Keratinocyte (primary cell): ENCODE measurements at regions not wholly inside any gene's neighbourhood (a gene's known extent, or its start where the extent isn't known, plus 50 kb on each side); places are given as distances from the start of the nearest gene placed in this dataset.

ENCODE experiments used
- DNase-seq: peaks from one replicate; pipeline ENCODE4 v3.0.0-alpha.2; 2011; ENCODE audit warnings: low read depth, missing footprints, low spot score
- FAIRE-seq: peaks from 2 replicates; lab custom pipeline; 2011; peaks lifted over from hg19 to GRCh38; lab: Jason Lieb, UNC
- H2AFZ ChIP-seq: 2 replicates; pipeline ENCODE4 v1.6.0; 2012; ENCODE audit warnings: low read length, control low read depth, inconsistent platforms; ENCODE audit not compliant: control insufficient read depth
- H3K27ac ChIP-seq: 2 replicates; pipeline ENCODE4 v1.5.1; 2011; ENCODE audit warnings: low read length; ENCODE audit not compliant: control insufficient read depth, insufficient read depth
- H3K27me3 ChIP-seq: 3 replicates; pipeline ENCODE4 v1.6.0; 2011; ENCODE audit warnings: low read length; ENCODE audit not compliant: control insufficient read depth, insufficient read depth; ENCODE audit errors: extremely low read depth
- H3K36me3 ChIP-seq, 2 experiments: 2 replicates in 1 of 2; 3 replicates in 1 of 2; pipeline ENCODE4 v1.5.1; 2011; ENCODE audit warnings: low read length in 2 of 2, mild to moderate bottlenecking in 1 of 2; ENCODE audit not compliant: control insufficient read depth in 2 of 2, insufficient read depth in 2 of 2; ENCODE audit errors: extremely low read depth in 1 of 2
- H3K4me1 ChIP-seq: 3 replicates; pipeline ENCODE4 v1.5.1; 2011; ENCODE audit warnings: low read length; ENCODE audit not compliant: control insufficient read depth, insufficient read depth; ENCODE audit errors: extremely low read depth
- H3K4me2 ChIP-seq: 3 replicates; pipeline ENCODE4 v1.6.0; 2011; ENCODE audit warnings: low read depth, low read length; ENCODE audit not compliant: control insufficient read depth, insufficient read depth; ENCODE audit errors: extremely low read depth
- H3K4me3 ChIP-seq, 3 experiments: fragments of 200-600 bp in 1 of 3; sonication (generic) in 1 of 3; 2 replicates in 2 of 3; 3 replicates in 1 of 3; pipeline ENCODE4 v1.5.1; 2011 to 2016; ENCODE audit warnings: low read length in 3 of 3, mild to moderate bottlenecking in 3 of 3, control low read depth in 2 of 3, inconsistent platforms in 1 of 3, low read depth in 1 of 3, mixed read lengths in 1 of 3, mixed run types in 1 of 3, moderate library complexity in 1 of 3; ENCODE audit not compliant: control insufficient read depth in 2 of 3, insufficient read depth in 2 of 3; ENCODE audit errors: extremely low read depth in 1 of 3
- H3K79me2 ChIP-seq: 2 replicates; pipeline ENCODE4 v1.6.0; 2012; ENCODE audit warnings: low read length; ENCODE audit not compliant: control insufficient read depth, insufficient read depth
- H3K9ac ChIP-seq: 3 replicates; pipeline ENCODE4 v1.6.0; 2011; ENCODE audit warnings: low read length; ENCODE audit not compliant: control insufficient read depth, insufficient read depth; ENCODE audit errors: extremely low read depth
- H3K9me1 ChIP-seq: 3 replicates; pipeline ENCODE4 v1.6.0; 2011; ENCODE audit warnings: low read length; ENCODE audit not compliant: control insufficient read depth, insufficient read depth; ENCODE audit errors: extremely low read depth
- H3K9me3 ChIP-seq: 2 replicates; pipeline ENCODE4 v1.5.1; 2012; ENCODE audit warnings: low read depth, low read length; ENCODE audit not compliant: control insufficient read depth
- H4K20me1 ChIP-seq: 3 replicates; pipeline ENCODE4 v1.6.0; 2011; ENCODE audit warnings: low read length; ENCODE audit not compliant: control insufficient read depth, insufficient read depth; ENCODE audit errors: extremely low read depth
- EZH2 ChIP-seq: IDR thresholded peaks from one replicate; pipeline ENCODE4 v1.6.1; 2012; ENCODE audit warnings: inconsistent platforms, mild to moderate bottlenecking, low read length, moderate library complexity
- dilution Hi-C: fragments of 300-500 bp; cut with MboI; formaldehyde crosslinking; loops from one replicate; pipeline ENCODE4 v1.7.0; 2020; ENCODE audit warnings: low sequenced_read_pairs; ENCODE audit not compliant: extremely low pct_ligation_motif_present
- TF ChIP-seq, protein P1 (sequence below), 3 experiments: IDR thresholded peaks in 1 of 3; conservative IDR thresholded peaks in 1 of 3; optimal IDR thresholded peaks in 1 of 3; 2 replicates in 2 of 3; 3 replicates in 1 of 3; pipeline versions ENCODE3 to v1.5.1; 2011; ENCODE audit warnings: low read length in 3 of 3, mild to moderate bottlenecking in 3 of 3, moderate library complexity in 2 of 3, control low read depth in 1 of 3, inconsistent platforms in 1 of 3; ENCODE audit not compliant: insufficient read depth in 2 of 3; ENCODE audit errors: extremely low read depth in 1 of 3

- no peaks in the 10 kb centered on the region for H3K27me3 ChIP-seq
- no peaks in the 10 kb centered on the region for H3K36me3 ChIP-seq
- TF ChIP-seq, protein P1, sequence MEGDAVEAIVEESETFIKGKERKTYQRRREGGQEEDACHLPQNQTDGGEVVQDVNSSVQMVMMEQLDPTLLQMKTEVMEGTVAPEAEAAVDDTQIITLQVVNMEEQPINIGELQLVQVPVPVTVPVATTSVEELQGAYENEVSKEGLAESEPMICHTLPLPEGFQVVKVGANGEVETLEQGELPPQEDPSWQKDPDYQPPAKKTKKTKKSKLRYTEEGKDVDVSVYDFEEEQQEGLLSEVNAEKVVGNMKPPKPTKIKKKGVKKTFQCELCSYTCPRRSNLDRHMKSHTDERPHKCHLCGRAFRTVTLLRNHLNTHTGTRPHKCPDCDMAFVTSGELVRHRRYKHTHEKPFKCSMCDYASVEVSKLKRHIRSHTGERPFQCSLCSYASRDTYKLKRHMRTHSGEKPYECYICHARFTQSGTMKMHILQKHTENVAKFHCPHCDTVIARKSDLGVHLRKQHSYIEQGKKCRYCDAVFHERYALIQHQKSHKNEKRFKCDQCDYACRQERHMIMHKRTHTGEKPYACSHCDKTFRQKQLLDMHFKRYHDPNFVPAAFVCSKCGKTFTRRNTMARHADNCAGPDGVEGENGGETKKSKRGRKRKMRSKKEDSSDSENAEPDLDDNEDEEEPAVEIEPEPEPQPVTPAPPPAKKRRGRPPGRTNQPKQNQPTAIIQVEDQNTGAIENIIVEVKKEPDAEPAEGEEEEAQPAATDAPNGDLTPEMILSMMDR (optimal IDR thresholded peaks at IDR 0.05 in 1 of 3, IDR thresholded peaks at IDR 0.05 in 1 of 3, conservative IDR thresholded peaks at IDR 0.05 in 1 of 3; ENCODE audit: extremely low read depth in 1 of 3, insufficient read depth in 2 of 3, low read length in 3 of 3) = no peak
- TF ChIP-seq EZH2 = no peak
- FAIRE-seq (peak; percentile 60), DNase-seq (no peak)
- no peaks in the 10 kb centered on the region for H3K79me2 ChIP-seq
- H3K9ac ChIP-seq = no peak overlapping the region
- H3K4me2 ChIP-seq = no peak overlapping the region
- H3K4me3 ChIP-seq = no peak overlapping the region
- H4K20me1 ChIP-seq = no peaks in the 10 kb centered on the region
- dilution Hi-C loops = no loop called here
- H3K27ac ChIP-seq = no peak overlapping the region
- peaks cover 32% of the 10 kb centered on the region for H3K4me1 ChIP-seq
- H3K9me1 ChIP-seq = no peaks in the 10 kb centered on the region
- H2AFZ ChIP-seq = no peak overlapping the region
- no peaks in the 10 kb centered on the region for H3K9me3 ChIP-seq
These were observed 317.9 kb downstream of the MAP2K6 start for GRCh38 chr17:69732272-69732918.

DNA sequence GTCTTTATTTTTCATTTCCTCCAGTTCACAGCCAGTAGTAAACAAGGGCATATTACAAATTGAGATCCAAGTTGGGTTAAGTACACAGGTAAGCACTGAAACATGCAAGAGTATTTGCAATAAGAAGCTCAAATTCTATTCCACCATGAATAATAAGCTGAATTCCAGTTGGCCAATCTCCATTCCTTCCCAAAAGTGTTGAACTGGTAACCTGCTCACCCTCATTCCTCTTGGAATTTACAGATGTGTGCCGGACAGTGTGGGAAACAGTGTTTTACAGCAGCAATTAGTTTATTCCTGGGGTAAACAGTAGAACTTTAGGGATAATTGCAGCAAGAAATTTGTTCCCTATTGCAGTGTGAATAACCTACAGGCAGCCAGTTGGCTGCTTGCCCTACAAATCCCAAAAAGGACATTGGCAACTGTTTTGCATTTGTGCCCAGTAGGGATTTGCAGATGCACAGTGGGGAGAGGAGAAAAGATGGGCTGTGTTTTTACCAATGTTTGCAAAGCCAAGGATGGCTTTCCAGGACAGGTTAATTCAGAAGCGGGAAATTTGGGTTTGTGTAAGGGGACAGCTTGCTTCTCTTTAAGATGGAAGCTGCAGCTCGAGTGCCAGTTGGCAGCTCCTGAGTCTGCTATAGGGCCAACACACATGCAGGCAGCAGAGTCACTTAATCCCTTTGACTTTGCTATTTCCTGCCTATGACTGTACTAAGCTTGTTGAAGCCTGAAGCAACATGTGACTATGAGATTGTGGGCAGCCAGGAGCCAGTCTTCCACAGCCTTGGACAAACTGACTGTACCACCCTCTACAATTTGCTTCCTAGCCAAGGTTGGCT is 318.9 kb downstream of the MAP2K6 start:
- no peak overlapping the region for H3K9ac ChIP-seq

More for the DNA sequence above, 318.9 kb downstream of the MAP2K6 start:
- H3K27ac ChIP-seq = peak overlapping the region; percentile 2
- dilution Hi-C loops = no loop called here
- DNase-seq (peak; percentile 59), FAIRE-seq (peak; percentile 98)
- peaks cover 32% of the 10 kb centered on the region for H3K4me1 ChIP-seq
- H3K9me1 ChIP-seq = no peaks in the 10 kb centered on the region
- no peaks in the 10 kb centered on the region for H3K27me3 ChIP-seq
- H2AFZ ChIP-seq = peak overlapping the region; percentile 30
- peak overlapping the region; percentile 63 for H3K4me2 ChIP-seq
- H3K4me3 ChIP-seq = no peak overlapping the region
- no peaks in the 10 kb centered on the region for H4K20me1 ChIP-seq
- no peaks in the 10 kb centered on the region for H3K9me3 ChIP-seq
- TF ChIP-seq, protein P1 (optimal IDR thresholded peaks at IDR 0.05 in 1 of 3, IDR thresholded peaks at IDR 0.05 in 1 of 3, conservative IDR thresholded peaks at IDR 0.05 in 1 of 3; ENCODE audit: extremely low read depth in 1 of 3, insufficient read depth in 2 of 3, low read length in 3 of 3) = no peak
- TF ChIP-seq EZH2 = no peak
- H3K79me2 ChIP-seq = no peaks in the 10 kb centered on the region
- no peaks in the 10 kb centered on the region for H3K36me3 ChIP-seq
